Fibroblast of mammary gland (primary cell): ENCODE measurements at regions not wholly inside any gene's neighbourhood (a gene's known extent, or its start where the extent isn't known, plus 50 kb on each side); places are given as distances from the start of the nearest gene placed in this dataset.
"Not testable (repeated sequence)": the region's sequence is repeated elsewhere in the genome, so short reads cannot be mapped to it uniquely, and the experiment has no call there.

Experiments used
- DNase-seq: peaks from one replicate; pipeline ENCODE4 v3.0.0-alpha.2; 2010; ENCODE audit warnings: low read depth
- H3K4me3 ChIP-seq: 2 replicates; pipeline ENCODE4 v1.5.1; 2011; ENCODE audit warnings: low read depth, mild to moderate bottlenecking, low read length, moderate library complexity; ENCODE audit not compliant: control insufficient read depth
- CTCF ChIP-seq: conservative IDR thresholded peaks from 2 replicates; pipeline ENCODE4 v1.5.1; 2011; ENCODE audit warnings: low read depth, low read length, inconsistent platforms; ENCODE audit not compliant: control insufficient read depth, insufficient read depth

- DNase-seq = no peak
- no peak overlapping the region for H3K4me3 ChIP-seq
- no peak for TF ChIP-seq CTCF
Observed at GRCh38 chr13:88464851-88465250, 793.7 kb downstream of the SLITRK5 start.

- no peak for TF ChIP-seq CTCF
- no peak overlapping the region for H3K4me3 ChIP-seq
- no peak for DNase-seq
Observed at GRCh38 chr13:88472316-88472715, 801.1 kb downstream of the SLITRK5 start.

- no peak for TF ChIP-seq CTCF
- no peak for DNase-seq
- no peak overlapping the region for H3K4me3 ChIP-seq
Observed at GRCh38 chr13:88483202-88483601, 812.0 kb downstream of the SLITRK5 start.

GRCh38 chr13:88507909-88508308, 836.7 kb downstream of the SLITRK5 start:
- TF ChIP-seq CTCF = no peak
- no peak for DNase-seq
- no peak overlapping the region for H3K4me3 ChIP-seq

GRCh38 chr13:88512993-88513392, 841.8 kb downstream of the SLITRK5 start:
- not testable (repeated sequence) for DNase-seq, H3K4me3 ChIP-seq

- H3K4me3 ChIP-seq = no peak overlapping the region
- DNase-seq = no peak
- no peak for TF ChIP-seq CTCF
Observed at GRCh38 chr13:88526186-88526852, 855.1 kb downstream of the SLITRK5 start.

- TF ChIP-seq CTCF = no peak
- DNase-seq = no peak
- H3K4me3 ChIP-seq = no peak overlapping the region
Observed at GRCh38 chr13:88526853-88527215, 855.7 kb downstream of the SLITRK5 start.
